ENCODE measurements at regions not wholly inside any gene's neighbourhood (a gene's known extent, or its start where the extent isn't known, plus 50 kb on each side); places are given as distances from the start of the nearest gene placed in this dataset.

DNA sequence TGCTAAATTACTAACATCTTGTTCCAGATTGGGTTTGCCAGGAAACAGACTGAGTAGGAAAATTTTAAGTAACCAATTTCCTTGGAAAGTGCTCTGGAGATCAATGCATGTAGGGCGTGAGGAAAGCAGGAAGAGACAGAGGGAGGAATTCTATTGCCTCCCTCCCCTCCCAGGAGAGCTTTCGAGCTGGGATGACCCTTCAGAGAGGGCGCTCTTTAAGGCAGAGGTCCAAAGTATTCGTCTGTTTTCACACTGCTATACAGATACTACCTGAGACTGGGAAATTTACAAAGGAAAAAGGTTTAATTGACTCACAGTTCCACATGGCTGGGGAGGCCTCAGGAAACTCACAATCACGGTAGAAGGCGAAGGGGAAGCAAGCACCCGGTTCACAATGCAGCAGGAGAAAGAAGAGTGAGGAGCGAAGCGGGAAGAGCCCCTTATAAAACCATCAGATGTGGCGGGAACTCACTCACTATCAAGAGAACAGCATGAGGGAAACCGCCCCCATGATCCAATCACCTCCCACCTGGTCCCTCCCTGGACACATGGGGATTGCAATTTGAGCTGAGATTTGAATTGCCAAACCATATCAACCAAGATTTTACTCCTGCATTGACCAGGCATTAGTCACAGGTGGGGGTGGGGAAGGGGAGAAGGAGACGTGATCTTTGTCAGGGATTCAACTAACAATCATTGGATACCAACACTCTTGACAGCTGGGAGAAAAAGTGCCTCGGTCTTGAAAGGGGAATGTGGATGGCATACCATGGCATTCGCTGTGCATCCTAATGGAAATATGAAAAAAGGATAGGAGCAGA lies 63.8 kb downstream of the SLITRK2 start:
- CTCF ChIA-PET, result no interaction called here
- Histone ChIP-seq H2BK5ac (ENCODE audit: low read depth, low read length, poor library complexity, severe bottlenecking) (no peak overlapping the region), H3K27ac (ENCODE audit: insufficient read depth, low read length) (no peak overlapping the region), H3K9me3 (ENCODE audit: control insufficient read depth, insufficient read depth, low read length) (0 out of 2 replicates have a peak, but pooled peaks cover 2% of the 10 kb centered on the region), H2AK5ac (ENCODE audit: low read depth, low read length) (no peak overlapping the region), H3K4me3 (ENCODE audit: insufficient read depth, low read depth, low read length) (no peak overlapping the region), H3K9ac (ENCODE audit: low read depth, low read length) (no peak overlapping the region), H3K14ac (replicated peaks; ENCODE audit: low read depth, low read length) (no peak overlapping the region), H2BK120ac (ENCODE audit: low read depth, low read length) (no peak overlapping the region), H3K4ac (ENCODE audit: low read depth, low read length) (no peak overlapping the region), H3K27me3 (ENCODE audit: control insufficient read depth, insufficient read depth, low read length) (no peaks in the 10 kb centered on the region), H3K4me1 (ENCODE audit: control insufficient read depth, insufficient read depth, low read length) (no peaks in the 10 kb centered on the region), H3K4me2 (ENCODE audit: low read depth, low read length) (no peak overlapping the region), H4K8ac (ENCODE audit: low read depth in 2 of 2, low read length in 2 of 2) (no peak overlapping the region), H2AK9ac (replicated peaks; ENCODE audit: low read depth, low read length, poor library complexity) (no peak overlapping the region), H4K91ac (ENCODE audit: insufficient read depth, low read depth, low read length) (no peak overlapping the region), H2BK20ac (ENCODE audit: low read depth, low read length) (no peak overlapping the region), H2BK15ac (ENCODE audit: low read depth, low read length) (no peak overlapping the region), H3K79me1 (ENCODE audit: low read depth in 1 of 2, low read length in 2 of 2) (no peaks in the 10 kb centered on the region), H3K36me3 (ENCODE audit: control insufficient read depth, insufficient read depth, low read length) (no peaks in the 10 kb centered on the region), H3K56ac (ENCODE audit: extremely low read depth, insufficient read depth, low read length) (no peak overlapping the region), H3K9me1 (ENCODE audit: insufficient read depth, low read length) (no peaks in the 10 kb centered on the region), H2AFZ (replicated peaks; ENCODE audit: low read length, poor library complexity) (no peak overlapping the region), H4K20me1 (ENCODE audit: insufficient read depth, low read length) (no peaks in the 10 kb centered on the region), H3K23ac (ENCODE audit: low read depth, low read length) (no peak overlapping the region), H3K18ac (ENCODE audit: low read depth, low read length) (no peak overlapping the region), H4K5ac (ENCODE audit: low read depth, low read length) (no peak overlapping the region)
- DNase-seq (no peak), ATAC-seq (ENCODE audit: low read depth) (no peak)
- WGBS, 2 experiments (ENCODE audit: extremely low coverage in 2 of 2, insufficient read length in 1 of 2), result 50% methylated on average over 2 of the region's 14 CpGs; no CpG with 5 or more reads in 1 of the 2 experiments
- in situ Hi-C loops (cut with MboI; ENCODE audit: low sequenced_read_pairs), result no loop called here
- no TSS peak for BruUV-seq (replicated peaks)
- dilution Hi-C loops (cut with HindIII; ENCODE audit: low sequenced_read_pairs, unreplicated experiment), result no loop called here
- POLR2A ChIA-PET (ENCODE audit: unreplicated experiment), result no interaction called here
- intact Hi-C loops (cut with micrococcal nuclease), result no loop called here
- TF ChIP-seq USF2 (IDR thresholded peaks at IDR 0.05; ENCODE audit: low read depth, low read length) (no peak), CEBPB (IDR thresholded peaks at IDR 0.05; ENCODE audit: low read depth, low read length) (no peak), MAFK (IDR thresholded peaks at IDR 0.05; ENCODE audit: low read depth, low read length) (no peak), NFE2L2 (IDR thresholded peaks at IDR 0.05; ENCODE audit: low read depth, low read length) (no peak), RCOR1 (IDR thresholded peaks at IDR 0.05; ENCODE audit: insufficient replicate concordance, low read length) (no peak)
- TF ChIP-seq, protein P1, sequence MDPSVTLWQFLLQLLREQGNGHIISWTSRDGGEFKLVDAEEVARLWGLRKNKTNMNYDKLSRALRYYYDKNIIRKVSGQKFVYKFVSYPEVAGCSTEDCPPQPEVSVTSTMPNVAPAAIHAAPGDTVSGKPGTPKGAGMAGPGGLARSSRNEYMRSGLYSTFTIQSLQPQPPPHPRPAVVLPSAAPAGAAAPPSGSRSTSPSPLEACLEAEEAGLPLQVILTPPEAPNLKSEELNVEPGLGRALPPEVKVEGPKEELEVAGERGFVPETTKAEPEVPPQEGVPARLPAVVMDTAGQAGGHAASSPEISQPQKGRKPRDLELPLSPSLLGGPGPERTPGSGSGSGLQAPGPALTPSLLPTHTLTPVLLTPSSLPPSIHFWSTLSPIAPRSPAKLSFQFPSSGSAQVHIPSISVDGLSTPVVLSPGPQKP (IDR thresholded peaks at IDR 0.05; ENCODE audit: borderline replicate concordance, low read depth, low read length), result no peak
